GM18907 (cell line): ENCODE measurements at regions not wholly inside any gene's neighbourhood (a gene's known extent, or its start where the extent isn't known, plus 50 kb on each side); places are given as distances from the start of the nearest gene placed in this dataset.

Source experiments
- ATAC-seq: cut with Tn5 transposase; IDR thresholded peaks from one replicate; pipeline ENCODE4 v1.9.1; 2021; ENCODE audit warnings: mild to moderate bottlenecking, moderate library complexity; ENCODE audit not compliant: unreplicated experiment

DNA sequence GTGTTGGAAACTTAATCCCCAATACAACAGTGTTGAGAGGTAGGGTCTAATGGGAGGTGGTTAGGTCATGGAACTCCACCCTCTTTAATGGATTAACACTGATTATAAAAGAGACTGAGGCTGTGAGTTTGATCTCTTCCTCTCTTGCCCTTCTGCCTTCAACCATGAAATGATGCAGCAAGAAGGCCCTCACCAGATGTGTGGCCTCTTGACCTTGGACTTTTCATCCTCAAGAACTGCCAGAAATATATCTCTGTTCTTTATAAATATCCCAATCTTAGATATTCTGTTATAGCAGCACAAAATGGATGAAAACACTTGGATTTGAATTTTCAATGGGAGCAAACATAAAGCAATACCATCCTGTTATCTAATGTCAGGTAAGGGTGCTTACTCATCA is 67.6 kb downstream of the NMUR2 start:
- no peak for ATAC-seq

DNA sequence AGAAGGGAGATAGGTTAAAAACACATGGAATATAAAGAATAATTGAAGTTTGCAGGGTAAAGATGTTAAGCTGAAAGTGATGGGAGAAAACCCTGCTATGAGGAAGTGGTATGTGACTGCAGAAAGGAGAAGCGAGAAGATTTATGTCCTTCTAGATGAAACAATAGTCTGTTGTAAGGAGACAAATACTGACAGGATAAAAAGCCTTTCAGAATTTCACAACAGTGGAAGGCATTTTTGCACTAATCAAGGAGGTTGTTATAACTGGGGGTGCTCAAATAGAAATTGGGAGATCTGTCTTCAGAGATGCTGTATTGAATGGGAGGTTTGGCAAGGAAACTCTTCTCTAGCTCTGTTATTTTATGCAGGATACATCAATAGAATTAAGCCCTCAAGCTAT is 69.6 kb downstream of the NMUR2 start:
- no peak for ATAC-seq

DNA sequence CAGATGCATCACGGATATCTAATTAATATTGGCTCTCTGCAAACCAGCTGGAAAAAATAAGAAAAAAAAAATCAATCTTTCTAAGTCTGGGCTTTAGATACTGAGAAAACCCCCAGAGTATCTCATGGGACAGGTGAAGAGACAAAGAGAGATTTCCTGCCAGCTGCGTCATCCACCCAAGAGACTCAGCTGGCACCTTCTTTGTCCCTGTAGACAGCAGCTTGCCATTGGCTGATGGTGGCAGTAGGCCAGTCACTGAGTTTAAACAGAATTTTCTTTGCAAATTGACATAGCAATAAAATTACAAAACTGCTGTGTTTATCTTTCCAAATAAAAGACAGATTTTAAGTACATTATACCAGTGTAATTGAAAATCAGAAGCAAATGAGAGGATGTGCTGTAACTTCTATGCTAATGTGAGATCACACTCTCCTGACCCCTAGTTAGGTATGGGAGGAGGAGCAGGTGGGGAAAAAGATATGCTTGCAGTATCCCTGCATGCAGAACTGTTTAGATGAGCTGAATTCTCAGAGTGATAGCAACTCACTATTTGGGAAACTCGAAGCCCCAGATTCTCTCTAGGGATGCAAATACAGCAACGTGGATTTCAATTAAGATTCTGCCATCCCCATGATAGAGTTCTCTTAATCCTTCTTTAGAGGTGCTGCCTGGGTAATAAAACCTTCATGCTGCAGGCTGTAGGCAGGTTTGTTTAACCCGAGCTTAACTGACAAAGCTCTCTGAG is 72.2 kb downstream of the NMUR2 start:
- ATAC-seq, result no peak

DNA sequence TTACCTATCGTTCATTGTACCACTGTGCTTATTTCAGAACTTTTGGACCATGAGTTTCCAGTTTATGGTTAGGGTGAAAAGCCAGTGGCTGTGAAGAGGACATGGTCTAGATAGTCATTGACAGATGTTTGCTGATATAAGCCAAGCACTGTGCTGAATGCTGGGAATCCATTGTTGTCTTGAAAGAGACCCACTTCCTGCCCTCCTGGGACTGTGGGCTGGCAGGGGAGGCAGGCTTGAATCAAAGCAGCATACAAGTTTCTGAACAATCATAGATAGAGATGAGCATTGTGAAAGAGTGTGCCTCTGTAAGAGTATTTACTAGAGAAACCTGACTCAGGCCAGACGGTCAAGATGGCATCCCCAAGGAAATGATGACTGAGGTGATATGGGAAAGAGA is 73.4 kb downstream of the NMUR2 start:
- no peak for ATAC-seq

DNA sequence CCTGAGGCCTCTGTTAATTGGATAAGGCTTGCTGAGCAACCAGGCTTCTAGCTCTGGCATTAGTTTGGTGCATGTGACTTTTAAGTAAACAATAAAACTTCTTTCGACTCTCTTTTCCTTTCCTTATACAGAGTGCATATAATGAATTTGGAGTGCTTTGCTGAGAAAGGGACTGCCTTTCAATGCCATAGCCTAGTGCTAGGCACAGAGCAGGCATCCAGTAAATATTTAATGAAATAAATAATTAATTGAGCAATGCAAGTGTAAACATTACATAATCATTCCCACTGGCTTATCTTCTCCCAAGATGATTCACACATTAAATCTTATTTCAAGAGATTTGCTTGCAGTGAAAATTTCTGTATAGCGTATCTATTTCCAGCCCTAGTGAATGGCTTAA is 74.1 kb downstream of the NMUR2 start:
- ATAC-seq, result no peak

DNA sequence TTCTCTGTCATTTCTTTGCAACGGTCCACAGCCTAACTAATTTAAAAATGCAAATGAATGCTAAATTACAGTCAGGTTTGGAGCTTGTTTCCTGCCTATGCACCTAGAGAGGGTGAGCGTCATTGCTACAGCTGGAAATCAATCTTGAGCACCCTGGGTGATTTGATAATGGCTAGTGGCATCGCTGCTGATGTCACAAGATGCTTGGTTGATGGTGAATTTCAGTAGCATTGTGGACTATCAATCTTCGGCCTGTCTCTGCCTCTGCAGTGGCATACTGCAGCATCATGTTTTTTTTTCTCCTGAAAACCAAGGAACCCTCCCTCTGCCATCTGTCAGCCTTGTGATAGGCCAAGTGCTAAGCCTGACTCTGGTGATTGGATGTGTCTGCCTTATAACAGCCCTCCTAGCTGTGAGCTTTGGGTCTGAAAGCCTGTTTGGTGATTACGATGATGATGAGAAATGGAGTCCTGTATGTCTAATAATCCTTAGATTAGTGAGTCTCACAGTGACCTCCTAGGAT is 75.3 kb downstream of the NMUR2 start:
- no peak for ATAC-seq

DNA sequence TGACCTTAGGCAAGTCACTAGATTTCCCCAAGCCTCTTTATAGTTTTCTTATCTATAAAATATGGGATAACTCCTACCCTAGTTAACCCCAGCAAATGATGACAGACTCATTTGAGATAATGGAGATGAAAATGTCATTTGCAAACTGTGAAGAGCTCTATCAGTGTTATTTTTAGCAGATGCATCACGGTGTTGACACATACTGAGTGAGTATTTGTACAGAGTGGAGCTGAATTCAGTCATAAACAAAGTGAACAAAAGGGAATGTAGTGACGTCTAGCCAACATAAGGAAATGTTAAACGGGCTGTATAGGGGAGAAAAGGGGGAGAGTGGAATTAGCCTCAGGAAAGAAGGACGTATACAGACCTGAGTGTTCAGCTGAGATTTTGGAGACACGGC is 75.9 kb downstream of the NMUR2 start:
- no peak for ATAC-seq

DNA sequence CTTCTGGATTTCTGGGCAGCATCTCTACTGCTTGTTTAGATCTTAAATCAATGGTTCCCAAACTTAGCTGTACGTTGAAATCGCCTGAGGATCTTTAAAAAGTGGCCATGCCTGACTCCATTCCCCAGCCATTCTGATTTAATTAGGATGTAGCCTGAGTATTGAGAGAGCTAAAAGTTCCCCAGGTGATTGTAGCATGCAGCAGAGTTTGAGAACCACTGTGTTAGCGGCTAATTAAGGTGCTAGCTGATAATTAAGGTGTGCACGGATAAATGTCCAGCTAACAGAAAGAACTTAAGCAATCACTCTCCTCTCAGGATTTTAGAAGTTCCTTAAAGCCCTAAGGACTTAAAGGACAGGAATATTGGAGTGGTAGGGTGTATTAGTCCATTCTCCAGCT is 89.1 kb downstream of the NMUR2 start:
- ATAC-seq, result no peak

DNA sequence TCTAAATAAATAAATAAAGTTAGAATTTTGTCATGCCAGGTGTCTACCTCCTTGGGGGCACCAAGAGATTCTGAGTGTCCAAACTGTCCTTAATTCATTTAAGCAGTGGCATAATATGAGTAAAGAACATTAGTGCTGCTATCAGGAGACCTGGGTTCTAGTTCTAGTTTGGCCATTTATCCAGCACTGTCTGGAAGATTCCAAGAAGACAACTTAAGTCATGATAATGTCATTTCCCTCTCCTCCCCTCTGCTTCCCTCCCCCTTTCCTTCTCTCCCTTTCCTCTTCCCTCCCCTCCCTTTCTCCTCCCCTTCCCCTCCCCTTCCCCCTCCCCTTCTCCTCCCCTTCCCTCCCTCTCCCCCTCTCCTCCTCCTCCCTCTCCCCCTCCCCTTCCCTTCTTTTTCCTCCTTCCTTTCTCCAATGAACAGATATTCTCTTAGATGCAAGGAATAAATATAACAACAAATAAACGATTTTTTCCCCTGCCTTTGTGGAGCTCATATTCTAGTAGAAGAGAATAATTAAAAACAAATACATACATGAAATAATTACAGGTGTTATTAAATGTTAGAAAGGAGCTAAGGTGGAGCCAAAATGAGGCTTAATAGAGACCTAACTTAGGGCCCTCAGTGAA is 90.8 kb downstream of the NMUR2 start:
- no peak for ATAC-seq

DNA sequence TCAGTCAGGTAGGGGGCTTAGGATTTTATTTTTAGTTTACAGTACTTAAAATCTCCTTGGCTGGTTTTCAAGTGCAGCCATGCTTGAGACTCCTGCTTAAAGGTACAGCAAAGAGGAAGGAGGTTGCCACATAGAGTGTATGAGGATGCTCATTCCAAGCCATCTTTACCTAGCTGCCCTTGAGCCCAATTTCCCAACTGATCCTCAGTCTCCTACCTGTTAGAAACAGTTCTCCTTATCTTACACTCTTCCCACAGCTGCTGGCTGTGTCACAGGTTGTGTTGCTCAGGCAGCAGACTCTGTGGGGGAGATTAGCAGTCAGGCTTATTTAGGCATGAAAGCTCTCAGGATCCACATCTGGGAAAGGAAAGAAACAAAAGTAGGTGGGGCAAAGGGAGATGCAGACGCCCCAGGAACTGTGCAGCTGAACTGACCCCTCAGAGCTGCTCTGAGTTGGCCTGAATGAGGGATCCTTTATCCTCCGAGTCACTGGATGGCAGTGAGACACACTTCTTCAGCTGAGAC is 95.1 kb downstream of the NMUR2 start:
- ATAC-seq, result no peak

DNA sequence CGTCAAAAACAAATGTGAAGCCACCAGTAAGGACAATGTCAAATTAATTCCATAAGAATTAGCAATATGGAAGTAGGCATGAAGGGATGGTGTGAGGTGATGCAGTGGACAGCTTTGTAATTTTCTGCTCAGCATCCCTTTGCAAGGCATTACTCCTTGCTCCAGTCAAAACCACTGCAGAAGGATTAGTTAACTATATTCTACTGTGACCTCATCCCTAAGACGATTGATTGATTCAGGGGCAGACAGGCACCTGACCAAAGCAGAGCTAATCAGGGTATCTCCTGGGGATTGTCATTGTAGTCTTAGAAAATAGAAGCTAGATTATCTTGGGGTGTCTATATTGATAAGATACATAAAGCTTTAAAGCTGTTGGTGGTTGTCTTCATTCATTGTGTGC is 98.7 kb downstream of the NMUR2 start:
- ATAC-seq, result no peak

DNA sequence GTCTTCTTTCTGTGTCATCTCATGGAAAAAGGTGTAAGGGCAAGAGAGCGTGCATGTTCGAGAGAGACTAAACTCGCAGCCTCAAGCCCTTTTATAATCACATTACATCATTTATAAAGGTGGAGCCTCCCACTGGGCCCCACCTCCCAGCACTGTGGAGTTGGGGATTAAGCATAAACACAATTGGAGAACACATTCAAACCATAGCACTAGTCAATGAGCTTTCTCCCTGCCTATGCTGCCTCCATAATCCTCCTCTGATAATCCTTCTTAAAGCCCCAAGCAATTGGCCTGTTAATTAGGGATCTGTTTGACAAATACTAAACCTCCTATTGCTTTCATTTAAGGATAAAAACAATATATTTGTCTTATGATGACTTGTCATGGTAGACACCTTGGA is 99.6 kb downstream of the NMUR2 start:
- ATAC-seq, result no peak

DNA sequence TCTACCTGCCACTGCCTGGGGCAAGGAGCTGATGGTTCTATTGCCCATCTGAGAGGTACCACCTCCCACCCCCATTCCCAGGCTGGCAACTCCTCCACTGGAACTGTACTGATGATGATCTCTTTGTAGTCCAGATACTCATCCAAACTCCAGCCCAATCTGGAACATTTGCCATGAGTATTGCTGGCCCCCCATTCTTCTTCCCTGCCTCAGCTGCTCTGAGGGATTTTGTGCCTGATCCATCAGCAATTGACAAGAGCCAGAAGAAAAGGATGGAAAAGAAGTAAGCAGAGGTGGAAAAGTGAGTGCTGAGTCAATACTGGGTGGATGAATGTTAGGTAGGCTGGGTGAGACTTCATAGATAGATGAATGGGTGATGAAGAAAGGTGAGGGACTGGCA is 101.2 kb downstream of the NMUR2 start:
- no peak for ATAC-seq

DNA sequence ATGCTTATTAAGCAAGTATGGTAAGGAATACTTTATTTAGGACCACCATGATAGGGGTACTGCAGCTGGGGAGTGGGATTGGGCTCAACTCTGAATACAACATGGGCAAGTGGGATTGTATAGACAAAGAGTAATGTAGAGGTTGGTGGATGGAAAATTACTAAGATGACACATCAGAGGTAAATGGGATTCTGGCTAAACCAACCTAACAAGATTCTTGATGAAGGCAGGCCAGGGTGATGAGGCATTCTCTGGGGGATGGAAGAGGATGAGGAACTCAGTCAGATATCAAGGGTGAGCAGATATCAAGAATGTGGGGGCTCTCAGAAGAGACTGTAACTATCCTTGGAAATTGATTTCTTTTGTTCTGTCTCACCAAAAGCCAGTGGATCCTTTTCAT is 107.2 kb downstream of the NMUR2 start:
- ATAC-seq, result no peak

DNA sequence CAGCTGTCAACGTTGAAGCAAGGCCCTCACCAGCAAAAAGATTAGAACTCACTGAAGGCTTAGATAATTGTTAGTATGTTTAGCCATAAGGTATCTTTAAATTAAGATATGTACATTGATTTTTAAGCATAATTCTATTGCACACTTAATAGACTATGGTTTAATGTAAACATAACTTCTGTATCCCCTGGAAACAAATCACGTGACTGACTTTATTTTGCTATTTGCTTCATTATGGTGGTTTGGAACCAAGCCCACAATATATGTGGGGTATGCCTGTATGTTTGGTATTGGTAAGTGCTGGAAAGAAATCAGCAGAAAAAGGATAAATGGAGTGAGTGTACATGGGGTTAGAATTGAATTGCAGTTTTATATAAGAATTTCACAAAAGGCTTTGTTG is 111.9 kb downstream of the NMUR2 start:
- ATAC-seq, result no peak

DNA sequence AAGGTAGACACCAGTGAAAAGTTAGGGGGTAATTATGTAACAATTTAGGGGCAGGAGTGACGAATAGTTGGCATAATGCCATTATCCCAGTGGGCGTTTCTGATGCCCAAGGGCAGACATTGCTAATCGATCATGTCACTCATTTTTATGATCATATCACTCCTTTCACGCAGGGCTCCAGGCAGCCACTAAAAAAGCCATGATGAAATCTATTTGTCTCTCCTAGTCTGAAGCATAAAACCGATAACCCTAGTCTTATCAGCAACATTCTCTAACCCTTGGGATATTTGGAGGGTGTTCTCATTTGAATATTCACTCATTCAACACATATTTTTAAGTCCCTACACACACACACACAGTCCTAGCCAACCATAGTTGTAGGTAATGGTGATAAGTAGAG is 114.9 kb downstream of the NMUR2 start:
- ATAC-seq, result no peak

DNA sequence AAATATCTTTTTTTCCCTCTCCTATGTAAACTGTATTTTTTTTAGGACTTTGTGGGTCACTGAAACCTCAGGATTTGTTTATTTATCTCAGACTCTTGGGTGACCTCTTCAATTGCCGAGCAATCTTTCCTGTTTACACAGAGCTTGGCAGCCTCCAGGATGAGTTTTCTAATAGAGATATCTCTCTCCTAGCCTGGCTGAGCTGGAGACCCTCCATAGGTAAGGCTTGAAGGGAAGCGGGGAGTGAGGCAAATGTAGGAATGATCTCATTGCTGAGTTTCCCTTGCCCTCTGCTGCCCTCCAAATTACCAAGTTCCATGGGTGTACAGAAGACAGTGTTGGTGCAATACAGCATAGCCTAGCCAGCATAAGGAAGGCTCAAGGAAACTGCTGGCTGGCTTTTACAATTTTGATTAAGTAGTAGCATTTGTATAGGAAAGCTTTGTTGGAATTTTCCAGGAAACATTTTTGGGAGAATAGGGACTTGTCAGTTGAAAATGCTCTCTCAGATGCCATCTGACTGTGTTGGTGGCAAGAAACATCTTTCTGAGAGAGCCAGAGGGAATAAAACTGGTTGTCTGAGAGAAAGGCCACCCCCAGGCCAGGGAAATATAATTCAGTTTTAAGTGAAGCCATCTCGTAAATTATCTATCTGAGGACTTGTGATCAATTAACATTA is 116.0 kb downstream of the NMUR2 start:
- ATAC-seq, result no peak

DNA sequence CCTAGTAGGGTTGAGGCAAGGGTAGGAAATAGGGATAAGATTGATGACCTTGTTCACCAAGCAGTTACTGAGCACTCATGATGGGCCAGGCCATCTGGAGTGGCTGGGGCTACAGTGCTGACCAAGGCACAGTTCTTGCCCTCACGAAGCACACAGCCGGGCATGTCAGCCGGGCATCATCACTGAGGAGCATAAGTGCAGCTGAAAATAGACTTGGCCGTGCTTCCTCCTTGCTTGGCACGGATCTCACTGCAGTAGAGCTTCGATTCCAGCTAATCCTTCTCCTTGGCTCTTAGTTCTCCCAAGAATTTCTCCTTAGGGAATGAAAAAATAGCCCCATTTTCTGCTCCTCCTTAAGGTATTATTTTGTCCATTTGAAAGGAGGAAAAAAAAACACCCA is 116.6 kb downstream of the NMUR2 start:
- ATAC-seq, result no peak

DNA sequence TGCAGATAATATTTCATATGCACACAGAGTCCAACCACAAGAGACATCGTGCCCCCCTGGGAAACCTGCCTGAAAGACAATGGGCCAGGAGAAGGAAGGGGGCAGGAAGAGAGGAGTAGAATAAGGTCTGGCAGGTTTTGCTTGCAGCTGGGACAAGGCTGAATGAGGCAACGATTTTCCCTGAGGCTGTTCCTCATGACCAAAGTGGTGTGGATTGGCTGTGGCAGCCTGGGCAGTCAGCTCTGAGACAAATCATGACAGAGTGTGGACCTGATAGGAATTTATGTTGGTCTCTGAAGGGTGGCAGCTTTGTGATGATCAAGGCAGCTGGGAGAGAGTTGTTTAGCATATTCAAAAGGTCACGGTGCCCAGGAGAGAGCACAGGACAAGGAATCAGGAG is 119.3 kb downstream of the NMUR2 start:
- ATAC-seq, result no peak

DNA sequence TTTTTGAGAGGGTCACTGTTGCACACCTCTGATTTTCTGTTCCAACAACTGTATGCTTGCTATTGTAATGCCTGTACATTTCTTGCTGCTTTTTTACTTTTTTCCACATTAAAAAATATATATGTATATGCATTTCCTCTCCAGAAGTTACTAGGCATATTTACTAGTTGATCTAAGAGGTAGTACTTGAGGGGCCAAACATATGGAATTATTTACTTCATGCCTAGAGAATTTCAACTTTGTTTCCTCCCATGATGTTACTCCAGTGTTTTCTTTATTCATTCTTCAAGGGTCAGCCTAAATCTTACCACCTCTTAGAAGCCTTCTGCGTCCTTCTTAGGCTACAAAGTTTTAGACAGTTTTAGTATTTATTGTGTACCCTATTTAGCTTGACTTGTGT is 122.7 kb downstream of the NMUR2 start:
- no peak for ATAC-seq

DNA sequence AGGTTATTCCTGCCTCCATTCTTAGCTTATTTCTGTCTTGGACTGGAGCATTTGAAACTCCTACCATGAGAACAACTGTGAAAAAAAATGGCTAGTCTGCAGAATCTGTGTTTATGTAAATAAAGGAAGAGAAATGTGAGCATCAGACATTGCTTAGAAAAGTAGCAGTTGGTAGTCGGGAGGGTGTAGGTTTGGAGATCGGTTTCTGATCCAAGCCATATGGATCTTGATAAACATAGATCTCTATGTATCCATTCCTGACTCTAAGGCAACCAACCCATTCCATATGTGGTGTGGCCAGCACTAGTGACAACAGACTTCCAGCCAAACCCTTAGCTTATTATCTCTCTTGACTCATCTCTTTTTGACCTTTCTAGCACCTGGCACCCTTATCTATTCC is 127.1 kb downstream of the NMUR2 start:
- ATAC-seq, result no peak

DNA sequence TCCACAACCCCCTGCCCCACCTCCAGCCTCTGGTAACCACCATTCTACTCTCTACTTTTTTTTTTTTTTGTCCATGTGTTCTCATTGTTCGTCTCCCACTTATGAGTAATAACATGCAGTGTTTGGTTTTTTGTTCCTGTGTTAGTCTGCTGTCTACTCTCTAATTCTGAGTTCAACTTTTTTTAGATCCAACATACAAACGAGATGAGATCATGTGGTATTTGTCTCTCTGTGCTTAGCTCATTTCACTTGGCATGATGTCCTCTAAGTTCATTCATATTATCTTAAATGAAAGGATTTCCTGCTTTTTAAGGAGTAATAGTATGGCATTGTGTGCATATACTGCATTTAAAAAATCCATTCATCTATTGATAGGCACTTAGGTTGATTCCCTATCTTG is 130.9 kb downstream of the NMUR2 start:
- no peak for ATAC-seq
